SK-N-SH (cell line): ENCODE measurements at regions not wholly inside any gene's neighbourhood (a gene's known extent, or its start where the extent isn't known, plus 50 kb on each side); places are given as distances from the start of the nearest gene placed in this dataset.

Experiments
- EP300 ChIP-seq, 2 experiments: IDR thresholded peaks; 2 replicates each; pipeline versions ENCODE4 v1.4.0 to v1.6.1; 2012; ENCODE audit warnings: borderline replicate concordance in 1 of 2, low read depth in 1 of 2, low read length in 1 of 2
- FOSL2 ChIP-seq: IDR thresholded peaks from 2 replicates; pipeline ENCODE4 v1.4.0; 2012; ENCODE audit warnings: low read depth, mild to moderate bottlenecking, moderate library complexity, borderline replicate concordance
- JUND ChIP-seq: IDR thresholded peaks from 2 replicates; pipeline ENCODE4 v1.4.0; 2012
- MXI1 ChIP-seq: IDR thresholded peaks from 2 replicates; pipeline ENCODE4 v1.6.1; 2012; ENCODE audit warnings: mild to moderate bottlenecking, low read depth, low read length, improper control_type of control experiment
- NRF1 ChIP-seq: IDR thresholded peaks from 2 replicates; pipeline ENCODE4 v1.6.1; 2012; ENCODE audit warnings: low read depth, mild to moderate bottlenecking, low read length
- POLR2AphosphoS5 ChIP-seq: IDR thresholded peaks from 2 replicates; pipeline ENCODE4 v1.6.1; 2012; ENCODE audit warnings: low read depth, low read length
- RAD21 ChIP-seq: IDR thresholded peaks from 2 replicates; pipeline ENCODE4 v1.6.1; 2012; ENCODE audit warnings: mild to moderate bottlenecking, low read length
- RXRA ChIP-seq: IDR thresholded peaks from 2 replicates; pipeline ENCODE4 v1.4.0; 2012; ENCODE audit warnings: low read depth, mild to moderate bottlenecking, borderline replicate concordance
- TCF12 ChIP-seq: IDR thresholded peaks from 2 replicates; pipeline ENCODE4 v1.4.0; 2012
- TF ChIP-seq, protein P1 (sequence below): fragments of 200-600 bp; sonication (generic); IDR thresholded peaks from 2 replicates; pipeline ENCODE4 v1.6.1; 2017; ENCODE audit warnings: antibody characterized with exemption, mild to moderate bottlenecking, moderate library complexity
- TF ChIP-seq, protein P2 (sequence below): fragments of 150-350 bp; IDR thresholded peaks from 2 replicates; pipeline ENCODE4 v1.6.1; 2017; ENCODE audit warnings: antibody characterized with exemption, low read length, low read depth, borderline replicate concordance
- TF ChIP-seq, protein P3 (sequence below): IDR thresholded peaks from 2 replicates; pipeline ENCODE4 v1.6.1; 2012; ENCODE audit warnings: mild to moderate bottlenecking, low read depth, low read length, moderate library complexity
- TF ChIP-seq, protein P4 (sequence below): fragments of 150-350 bp; IDR thresholded peaks from 2 replicates; pipeline ENCODE4 v1.6.1; 2016; ENCODE audit warnings: mild to moderate bottlenecking, low read depth, low read length
- TF ChIP-seq, protein P5 (sequence below): IDR thresholded peaks from 2 replicates; pipeline ENCODE4 v1.4.0; 2012; ENCODE audit warnings: low read depth

DNA sequence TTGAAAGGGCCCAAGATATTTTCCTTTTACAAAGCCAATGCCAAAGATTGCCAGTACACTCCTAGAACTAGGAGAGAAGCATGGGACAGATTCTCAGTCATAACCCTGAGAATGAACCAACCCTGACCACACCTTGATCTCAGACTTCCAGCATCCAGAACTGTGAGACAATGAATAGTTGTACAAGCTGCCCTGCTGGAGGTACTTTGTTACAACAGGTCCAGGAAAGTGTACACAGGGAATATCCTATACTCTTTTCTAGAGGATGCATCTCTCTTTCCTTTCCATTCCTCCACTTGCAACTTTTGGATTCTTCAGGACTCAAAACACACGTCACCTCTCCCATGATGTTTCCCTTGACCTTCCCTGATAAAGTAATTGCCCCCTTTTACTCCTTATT lies 325.7 kb downstream of the RFC3 start:
- TF ChIP-seq, protein P1, sequence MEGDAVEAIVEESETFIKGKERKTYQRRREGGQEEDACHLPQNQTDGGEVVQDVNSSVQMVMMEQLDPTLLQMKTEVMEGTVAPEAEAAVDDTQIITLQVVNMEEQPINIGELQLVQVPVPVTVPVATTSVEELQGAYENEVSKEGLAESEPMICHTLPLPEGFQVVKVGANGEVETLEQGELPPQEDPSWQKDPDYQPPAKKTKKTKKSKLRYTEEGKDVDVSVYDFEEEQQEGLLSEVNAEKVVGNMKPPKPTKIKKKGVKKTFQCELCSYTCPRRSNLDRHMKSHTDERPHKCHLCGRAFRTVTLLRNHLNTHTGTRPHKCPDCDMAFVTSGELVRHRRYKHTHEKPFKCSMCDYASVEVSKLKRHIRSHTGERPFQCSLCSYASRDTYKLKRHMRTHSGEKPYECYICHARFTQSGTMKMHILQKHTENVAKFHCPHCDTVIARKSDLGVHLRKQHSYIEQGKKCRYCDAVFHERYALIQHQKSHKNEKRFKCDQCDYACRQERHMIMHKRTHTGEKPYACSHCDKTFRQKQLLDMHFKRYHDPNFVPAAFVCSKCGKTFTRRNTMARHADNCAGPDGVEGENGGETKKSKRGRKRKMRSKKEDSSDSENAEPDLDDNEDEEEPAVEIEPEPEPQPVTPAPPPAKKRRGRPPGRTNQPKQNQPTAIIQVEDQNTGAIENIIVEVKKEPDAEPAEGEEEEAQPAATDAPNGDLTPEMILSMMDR = no peak
- TF ChIP-seq MXI1 (no peak), TCF12 (no peak), FOSL2 (no peak), RAD21 (no peak), EP300 (IDR thresholded peaks at IDR 0.05; ENCODE audit: borderline replicate concordance in 1 of 2, low read depth in 1 of 2, low read length in 1 of 2) (no peak), RXRA (no peak), NRF1 (no peak), JUND (no peak), POLR2AphosphoS5 (no peak)
- TF ChIP-seq, protein P2, sequence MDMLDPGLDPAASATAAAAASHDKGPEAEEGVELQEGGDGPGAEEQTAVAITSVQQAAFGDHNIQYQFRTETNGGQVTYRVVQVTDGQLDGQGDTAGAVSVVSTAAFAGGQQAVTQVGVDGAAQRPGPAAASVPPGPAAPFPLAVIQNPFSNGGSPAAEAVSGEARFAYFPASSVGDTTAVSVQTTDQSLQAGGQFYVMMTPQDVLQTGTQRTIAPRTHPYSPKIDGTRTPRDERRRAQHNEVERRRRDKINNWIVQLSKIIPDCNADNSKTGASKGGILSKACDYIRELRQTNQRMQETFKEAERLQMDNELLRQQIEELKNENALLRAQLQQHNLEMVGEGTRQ = no peak
- TF ChIP-seq, protein P3, sequence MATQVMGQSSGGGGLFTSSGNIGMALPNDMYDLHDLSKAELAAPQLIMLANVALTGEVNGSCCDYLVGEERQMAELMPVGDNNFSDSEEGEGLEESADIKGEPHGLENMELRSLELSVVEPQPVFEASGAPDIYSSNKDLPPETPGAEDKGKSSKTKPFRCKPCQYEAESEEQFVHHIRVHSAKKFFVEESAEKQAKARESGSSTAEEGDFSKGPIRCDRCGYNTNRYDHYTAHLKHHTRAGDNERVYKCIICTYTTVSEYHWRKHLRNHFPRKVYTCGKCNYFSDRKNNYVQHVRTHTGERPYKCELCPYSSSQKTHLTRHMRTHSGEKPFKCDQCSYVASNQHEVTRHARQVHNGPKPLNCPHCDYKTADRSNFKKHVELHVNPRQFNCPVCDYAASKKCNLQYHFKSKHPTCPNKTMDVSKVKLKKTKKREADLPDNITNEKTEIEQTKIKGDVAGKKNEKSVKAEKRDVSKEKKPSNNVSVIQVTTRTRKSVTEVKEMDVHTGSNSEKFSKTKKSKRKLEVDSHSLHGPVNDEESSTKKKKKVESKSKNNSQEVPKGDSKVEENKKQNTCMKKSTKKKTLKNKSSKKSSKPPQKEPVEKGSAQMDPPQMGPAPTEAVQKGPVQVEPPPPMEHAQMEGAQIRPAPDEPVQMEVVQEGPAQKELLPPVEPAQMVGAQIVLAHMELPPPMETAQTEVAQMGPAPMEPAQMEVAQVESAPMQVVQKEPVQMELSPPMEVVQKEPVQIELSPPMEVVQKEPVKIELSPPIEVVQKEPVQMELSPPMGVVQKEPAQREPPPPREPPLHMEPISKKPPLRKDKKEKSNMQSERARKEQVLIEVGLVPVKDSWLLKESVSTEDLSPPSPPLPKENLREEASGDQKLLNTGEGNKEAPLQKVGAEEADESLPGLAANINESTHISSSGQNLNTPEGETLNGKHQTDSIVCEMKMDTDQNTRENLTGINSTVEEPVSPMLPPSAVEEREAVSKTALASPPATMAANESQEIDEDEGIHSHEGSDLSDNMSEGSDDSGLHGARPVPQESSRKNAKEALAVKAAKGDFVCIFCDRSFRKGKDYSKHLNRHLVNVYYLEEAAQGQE = no peak
- TF ChIP-seq, protein P4, sequence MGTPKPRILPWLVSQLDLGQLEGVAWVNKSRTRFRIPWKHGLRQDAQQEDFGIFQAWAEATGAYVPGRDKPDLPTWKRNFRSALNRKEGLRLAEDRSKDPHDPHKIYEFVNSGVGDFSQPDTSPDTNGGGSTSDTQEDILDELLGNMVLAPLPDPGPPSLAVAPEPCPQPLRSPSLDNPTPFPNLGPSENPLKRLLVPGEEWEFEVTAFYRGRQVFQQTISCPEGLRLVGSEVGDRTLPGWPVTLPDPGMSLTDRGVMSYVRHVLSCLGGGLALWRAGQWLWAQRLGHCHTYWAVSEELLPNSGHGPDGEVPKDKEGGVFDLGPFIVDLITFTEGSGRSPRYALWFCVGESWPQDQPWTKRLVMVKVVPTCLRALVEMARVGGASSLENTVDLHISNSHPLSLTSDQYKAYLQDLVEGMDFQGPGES = no peak
- TF ChIP-seq, protein P5, sequence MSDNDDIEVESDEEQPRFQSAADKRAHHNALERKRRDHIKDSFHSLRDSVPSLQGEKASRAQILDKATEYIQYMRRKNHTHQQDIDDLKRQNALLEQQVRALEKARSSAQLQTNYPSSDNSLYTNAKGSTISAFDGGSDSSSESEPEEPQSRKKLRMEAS = no peak
